SK-N-SH (cell line): ENCODE measurements at regions not wholly inside any gene's neighbourhood (a gene's known extent, or its start where the extent isn't known, plus 50 kb on each side); places are given as distances from the start of the nearest gene placed in this dataset.

ENCODE experiments used
- CTCF ChIA-PET: fragments of 300-600, 350-600 bp; formaldehyde crosslinking; extraction: SDS; loops from one replicate; lab custom pipeline; 2021; lab: Yijun Ruan, JAX
- POLR2A ChIA-PET: fragments of 350-600 bp; sonication (Branson Sonifier 250); formaldehyde crosslinking; extraction: SDS; loops from one replicate; lab custom pipeline; 2020; ENCODE audit warnings: antibody characterized with exemption, inconsistent platforms; lab: Yijun Ruan, JAX
- DNase-seq: peaks from one replicate; pipeline ENCODE4 v3.0.0; 2012
- H2AFZ ChIP-seq: fragments of 200-600 bp; sonication (generic); 2 replicates; pipeline ENCODE4 v1.8.1; 2016; ENCODE audit warnings: antibody characterized with exemption, mild to moderate bottlenecking, low read depth
- H3F3A ChIP-seq: fragments of 200-600 bp; sonication (generic); replicated peaks from 2 replicates; pipeline ENCODE3; 2016; ENCODE audit warnings: antibody characterized with exemption, mild to moderate bottlenecking; ENCODE audit not compliant: insufficient read depth
- H3K27ac ChIP-seq, 2 experiments: fragments of 200-500 bp in 1 of 2; fragments of 200-600 bp in 1 of 2; sonication (Bioruptor generic) in 1 of 2; sonication (generic), shearing (Covaris generic) in 1 of 2; 2 replicates each; pipeline versions ENCODE4 v1.5.1 to v1.6.1; 2014 to 2016; ENCODE audit warnings: low read depth in 2 of 2, inconsistent platforms in 1 of 2, low read length in 1 of 2, mild to moderate bottlenecking in 1 of 2, mixed read lengths in 1 of 2
- H3K27me3 ChIP-seq: fragments of 200-600 bp; sonication (generic), shearing (Covaris generic); 2 replicates; pipeline ENCODE4 v1.6.1; 2016; ENCODE audit warnings: mixed run types; ENCODE audit not compliant: insufficient read depth
- H3K36me3 ChIP-seq, 2 experiments: fragments of 200-500 bp in 1 of 2; fragments of 200-600 bp in 1 of 2; sonication (Bioruptor generic) in 1 of 2; sonication (generic) in 1 of 2; replicated peaks in 1 of 2; 2 replicates each; pipeline versions ENCODE3 to v1.5.1; 2014 to 2016; ENCODE audit warnings: low read length in 1 of 2, mild to moderate bottlenecking in 1 of 2; ENCODE audit not compliant: insufficient read depth in 2 of 2, control insufficient read depth in 1 of 2
- H3K4me1 ChIP-seq, 2 experiments: fragments of 200-500 bp in 1 of 2; fragments of 200-600 bp in 1 of 2; sonication (Bioruptor generic) in 1 of 2; sonication (generic), shearing (Covaris generic) in 1 of 2; 2 replicates each; pipeline versions ENCODE4 v1.5.1 to v1.6.1; 2014 to 2016; ENCODE audit warnings: low read depth in 1 of 2, low read length in 1 of 2, mixed run types in 1 of 2; ENCODE audit not compliant: insufficient read depth in 2 of 2, control insufficient read depth in 1 of 2
- H3K4me2 ChIP-seq: fragments of 200-600 bp; sonication (generic), shearing (Covaris generic); 2 replicates; pipeline ENCODE4 v1.6.1; 2017; ENCODE audit warnings: mixed run types
- H3K4me3 ChIP-seq, 2 experiments: fragments of 200-500 bp in 1 of 2; fragments of 200-600 bp in 1 of 2; sonication (Bioruptor generic) in 1 of 2; sonication (generic), shearing (Covaris generic) in 1 of 2; 2 replicates each; pipeline versions ENCODE4 v1.5.1 to v1.8.1; 2014 to 2016; ENCODE audit warnings: low read depth in 2 of 2, inconsistent platforms in 1 of 2, low read length in 1 of 2, mild to moderate bottlenecking in 1 of 2, mixed read lengths in 1 of 2, moderate library complexity in 1 of 2
- H3K79me2 ChIP-seq: fragments of 200-600 bp; sonication (generic); 2 replicates; pipeline ENCODE4 v1.8.1; 2017; ENCODE audit warnings: mild to moderate bottlenecking; ENCODE audit not compliant: insufficient read depth
- H3K9ac ChIP-seq: fragments of 200-600 bp; sonication (generic); 2 replicates; pipeline ENCODE4 v1.6.1; 2017; ENCODE audit warnings: mixed run types
- H3K9me2 ChIP-seq: fragments of 200-600 bp; sonication (generic); 2 replicates; pipeline ENCODE4 v1.6.1; 2017; ENCODE audit warnings: mixed run types
- H3K9me3 ChIP-seq: fragments of 200-600 bp; sonication (generic); 2 replicates; pipeline ENCODE4 v1.6.1; 2017; ENCODE audit warnings: mixed run types, mild to moderate bottlenecking, moderate library complexity
- H4K20me1 ChIP-seq: fragments of 200-600 bp; sonication (generic); 2 replicates; pipeline ENCODE4 v1.6.1; 2017; ENCODE audit warnings: mild to moderate bottlenecking, mixed run types; ENCODE audit not compliant: insufficient read depth
- CHD2 ChIP-seq: fragments of 150-350 bp; IDR thresholded peaks from 2 replicates; pipeline ENCODE4 v1.6.1; 2018; ENCODE audit warnings: low read length; ENCODE audit not compliant: partially characterized antibody
- EP300 ChIP-seq, 2 experiments: IDR thresholded peaks; 2 replicates each; pipeline versions ENCODE4 v1.4.0 to v1.6.1; 2012; ENCODE audit warnings: borderline replicate concordance in 1 of 2, low read depth in 1 of 2, low read length in 1 of 2
- FOSL2 ChIP-seq: IDR thresholded peaks from 2 replicates; pipeline ENCODE4 v1.4.0; 2012; ENCODE audit warnings: low read depth, mild to moderate bottlenecking, moderate library complexity, borderline replicate concordance
- FOXM1 ChIP-seq: IDR thresholded peaks from 2 replicates; pipeline ENCODE4 v1.4.0; 2012; ENCODE audit warnings: low read depth, mild to moderate bottlenecking
- IRF3 ChIP-seq: fragments of 150-350 bp; IDR thresholded peaks from 2 replicates; pipeline ENCODE4 v1.6.1; 2016; ENCODE audit warnings: mild to moderate bottlenecking, low read depth, low read length
- MEF2A ChIP-seq: IDR thresholded peaks from 2 replicates; pipeline ENCODE4 v1.4.0; 2012; ENCODE audit warnings: low read depth, borderline replicate concordance
- NFIC ChIP-seq: IDR thresholded peaks from 2 replicates; pipeline ENCODE4 v1.4.0; 2012; ENCODE audit warnings: borderline replicate concordance
- NRF1 ChIP-seq: IDR thresholded peaks from 2 replicates; pipeline ENCODE4 v1.6.1; 2012; ENCODE audit warnings: low read depth, mild to moderate bottlenecking, low read length
- RAD21 ChIP-seq: IDR thresholded peaks from 2 replicates; pipeline ENCODE4 v1.6.1; 2012; ENCODE audit warnings: mild to moderate bottlenecking, low read length
- RXRA ChIP-seq: IDR thresholded peaks from 2 replicates; pipeline ENCODE4 v1.4.0; 2012; ENCODE audit warnings: low read depth, mild to moderate bottlenecking, borderline replicate concordance
- SIN3A ChIP-seq: IDR thresholded peaks from 2 replicates; pipeline ENCODE4 v1.6.1; 2012; ENCODE audit warnings: low read depth, mild to moderate bottlenecking, low read length, moderate library complexity, borderline replicate concordance
- SMC3 ChIP-seq: IDR thresholded peaks from 2 replicates; pipeline ENCODE4 v1.6.1; 2012; ENCODE audit warnings: low read depth, low read length, improper control_type of control experiment
- TAF1 ChIP-seq: IDR thresholded peaks from 2 replicates; pipeline ENCODE4 v1.6.1; 2012; ENCODE audit warnings: low read depth, mild to moderate bottlenecking, low read length, moderate library complexity, borderline replicate concordance
- USF2 ChIP-seq: fragments of 150-350 bp; IDR thresholded peaks from 2 replicates; pipeline ENCODE4 v1.6.1; 2017; ENCODE audit warnings: antibody characterized with exemption, low read length, low read depth, borderline replicate concordance
- ZBTB33 ChIP-seq: IDR thresholded peaks from 2 replicates; pipeline ENCODE4 v1.4.0; 2012; ENCODE audit warnings: low read depth, borderline replicate concordance
- WGBS: methylation state at CpG from one replicate; pipeline ENCODE4 v1.1.6; 2017; ENCODE audit warnings: low lambda C conversion rate; 5-methylcytosine and 5-hydroxymethylcytosine counted together

GRCh38 chr7:93817004-93817403 is 73.5 kb downstream of the TFPI2 start:
- Histone ChIP-seq H3K9me3 (no peaks in the 10 kb centered on the region), H3K79me2 (no peaks in the 10 kb centered on the region), H3K4me2 (no peak overlapping the region), H2AFZ (no peak overlapping the region), H4K20me1 (no peaks in the 10 kb centered on the region), H3K4me1 (no peaks in the 10 kb centered on the region), H3K36me3 (no peaks in the 10 kb centered on the region), H3K9ac (no peak overlapping the region), H3K9me2 (0 out of 2 replicates have a peak, but pooled peaks cover 3% of the 10 kb centered on the region), H3F3A (peaks cover 4% of the 10 kb centered on the region), H3K4me3 (no peak overlapping the region), H3K27me3 (no peaks in the 10 kb centered on the region), H3K27ac (no peak overlapping the region)
- CTCF ChIA-PET = interaction anchor here (1.0 to 1.1 kb wide), 2 partner anchors 15 to 32 kb away, joined by 3 read pairs; no protein-coding TSS in a partner anchor
- POLR2A ChIA-PET = no interaction called here
- TF ChIP-seq CHD2 = no peak
- no peak for TF ChIP-seq USF2
- TF ChIP-seq IRF3 = no peak
- no peak for TF ChIP-seq NRF1
- DNase-seq = no peak

GRCh38 chr7:93813514-93813913 is 77.0 kb downstream of the TFPI2 start:
- Histone ChIP-seq H3K36me3 (no peaks in the 10 kb centered on the region), H3K4me1 (no peaks in the 10 kb centered on the region), H3K4me3 (no peak overlapping the region), H3K9ac (no peak overlapping the region), H3K9me3 (no peaks in the 10 kb centered on the region), H4K20me1 (no peaks in the 10 kb centered on the region), H3K79me2 (no peaks in the 10 kb centered on the region), H3K9me2 (no peaks in the 10 kb centered on the region), H3F3A (peaks cover 4% of the 10 kb centered on the region), H3K4me2 (no peak overlapping the region), H2AFZ (no peak overlapping the region), H3K27me3 (no peaks in the 10 kb centered on the region), H3K27ac (no peak overlapping the region)
- 39% methylated on average over 1 of the region's 1 CpG for WGBS
- CTCF ChIA-PET = interaction anchor here (0.6 to 1.6 kb wide), 2 partner anchors 10 to 1254 kb away, joined by 3 to 5 read pairs; no protein-coding TSS in a partner anchor
- POLR2A ChIA-PET = no interaction called here
- TF ChIP-seq USF2 (no peak), RAD21 (no peak), FOSL2 (no peak)
- no peak for DNase-seq

- no peaks in the 10 kb centered on the region for H3K27me3 ChIP-seq
- CTCF ChIA-PET = no interaction called here
- WGBS = 76% methylated on average over 4 of the region's 4 CpGs
- no peak overlapping the region for H3K4me2 ChIP-seq
- H3K9me2 ChIP-seq = no peaks in the 10 kb centered on the region
- POLR2A ChIA-PET = no interaction called here
- 0 out of 2 replicates have a peak, but pooled peaks cover 5% of the 10 kb centered on the region for H3K9me3 ChIP-seq
- no peaks in the 10 kb centered on the region for H3K4me1 ChIP-seq
- no peak overlapping the region for H3K27ac ChIP-seq
- no peak overlapping the region for H2AFZ ChIP-seq
- H3K4me3 ChIP-seq = no peak overlapping the region
- H4K20me1 ChIP-seq = no peaks in the 10 kb centered on the region
- no peaks in the 10 kb centered on the region for H3K79me2 ChIP-seq
- no peak overlapping the region for H3K9ac ChIP-seq
- no peaks in the 10 kb centered on the region for H3K36me3 ChIP-seq
- no peak for DNase-seq
- no peaks in the 10 kb centered on the region for H3F3A ChIP-seq
- TF ChIP-seq EP300 (IDR thresholded peaks at IDR 0.05; ENCODE audit: borderline replicate concordance in 1 of 2, low read depth in 1 of 2, low read length in 1 of 2) (no peak), ZBTB33 (no peak), TAF1 (no peak), SMC3 (no peak), FOXM1 (no peak), MEF2A (no peak), NFIC (no peak), SIN3A (no peak), RXRA (no peak)
Observed at GRCh38 chr7:93812061-93812460, 78.5 kb downstream of the TFPI2 start.
